Endothelial cell of umbilical vein (primary cell): ENCODE measurements at regions not wholly inside any gene's neighbourhood (a gene's known extent, or its start where the extent isn't known, plus 50 kb on each side); places are given as distances from the start of the nearest gene placed in this dataset.

Experiments
- BruUV-seq: library from RNA; stranded (reverse); fragments of 400-500 nt; replicated peaks from 2 replicates; lab custom pipeline; 2021; lab: Mats Ljungman, UMichigan
- CTCF ChIA-PET: fragments of 300-600, 350-600 bp; sonication (Branson Sonifier 250); formaldehyde crosslinking; loops from one replicate; lab custom pipeline; 2021; ENCODE audit warnings: antibody characterized with exemption, inconsistent platforms; lab: Charles Lee
- POLR2A ChIA-PET: fragments of 300-600, 350-600 bp; sonication (Branson Sonifier 250); formaldehyde crosslinking; loops from one replicate; lab custom pipeline; 2021; ENCODE audit warnings: antibody characterized with exemption, inconsistent platforms; lab: Charles Lee
- DNase-seq: peaks from one replicate; pipeline ENCODE4 v3.0.0-alpha.2; 2011; ENCODE audit warnings: low read depth, low spot score
- FAIRE-seq: peaks from 2 replicates; lab custom pipeline; 2011; peaks lifted over from hg19 to GRCh38; lab: Jason Lieb, UNC
- H2AFZ ChIP-seq: 2 replicates; pipeline ENCODE4 v1.6.0; 2012; ENCODE audit warnings: low read depth, low read length, control low read depth, inconsistent platforms
- H3K27ac ChIP-seq: 2 replicates; pipeline ENCODE4 v1.5.1; 2011; ENCODE audit warnings: low read depth, mild to moderate bottlenecking, control low read depth, low read length, moderate library complexity; ENCODE audit not compliant: insufficient read depth
- H3K27me3 ChIP-seq, 2 experiments: 2 replicates each; pipeline versions ENCODE4 v1.6.0 to v1.6.1; 2011; ENCODE audit warnings: low read length in 2 of 2, mixed read lengths in 1 of 2; ENCODE audit not compliant: control insufficient read depth in 2 of 2, insufficient read depth in 2 of 2
- H3K36me3 ChIP-seq, 2 experiments: 2 replicates in 1 of 2; 3 replicates in 1 of 2; pipeline ENCODE4 v1.5.1; 2011; ENCODE audit warnings: low read length in 2 of 2, mild to moderate bottlenecking in 1 of 2, moderate library complexity in 1 of 2; ENCODE audit not compliant: control insufficient read depth in 2 of 2, insufficient read depth in 2 of 2; ENCODE audit errors: extremely low read depth in 1 of 2
- H3K4me1 ChIP-seq: 3 replicates; pipeline ENCODE4 v1.5.1; 2011; ENCODE audit warnings: mild to moderate bottlenecking, low read length; ENCODE audit not compliant: control insufficient read depth, insufficient read depth; ENCODE audit errors: extremely low read depth
- H3K4me2 ChIP-seq: 2 replicates; pipeline ENCODE4 v1.6.1; 2011; ENCODE audit warnings: low read length, control low read depth, mixed read lengths; ENCODE audit not compliant: insufficient read depth
- H3K4me3 ChIP-seq, 3 experiments: fragments of 200-600 bp in 1 of 3; sonication (generic), shearing (Covaris generic) in 1 of 3; replicated peaks in 1 of 3; 2 replicates each; pipeline ENCODE4 v1.5.1; 2011 to 2016; ENCODE audit warnings: control low read depth in 3 of 3, low read length in 3 of 3, mild to moderate bottlenecking in 2 of 3, inconsistent platforms in 1 of 3, low read depth in 1 of 3, moderate library complexity in 1 of 3; ENCODE audit not compliant: insufficient read depth in 1 of 3
- H3K79me2 ChIP-seq: 2 replicates; pipeline ENCODE4 v1.6.0; 2012; ENCODE audit warnings: low read length, inconsistent platforms; ENCODE audit not compliant: control insufficient read depth, insufficient read depth
- H3K9ac ChIP-seq: replicated peaks from 2 replicates; pipeline ENCODE3; 2011; ENCODE audit warnings: low read length, control low read depth; ENCODE audit not compliant: insufficient read depth; ENCODE audit errors: extremely low read depth
- H3K9me1 ChIP-seq: replicated peaks from 3 replicates; pipeline ENCODE4 v1.6.0; 2011; ENCODE audit warnings: mild to moderate bottlenecking, low read length; ENCODE audit not compliant: control insufficient read depth, insufficient read depth; ENCODE audit errors: extremely low read depth
- H3K9me3 ChIP-seq: replicated peaks from 2 replicates; pipeline ENCODE4 v1.5.1; 2012; ENCODE audit warnings: low read length, inconsistent platforms; ENCODE audit not compliant: control insufficient read depth, insufficient read depth
- H4K20me1 ChIP-seq: replicated peaks from 2 replicates; pipeline ENCODE3; 2011; ENCODE audit warnings: mild to moderate bottlenecking, low read length; ENCODE audit not compliant: control insufficient read depth, insufficient read depth; ENCODE audit errors: extremely low read depth
- CTCF ChIP-seq, 2 donors: IDR thresholded peaks; 1 replicate in 1 of 2; 2 replicates in 1 of 2; pipeline ENCODE4 v1.5.1; 2011; ENCODE audit warnings: low read length in 2 of 2, mild to moderate bottlenecking in 2 of 2, moderate library complexity in 2 of 2, control low read depth in 1 of 2, inconsistent platforms in 1 of 2, low read depth in 1 of 2; ENCODE audit not compliant: insufficient read depth in 1 of 2; ENCODE audit errors: extremely low read depth in 1 of 2
- EZH2 ChIP-seq: IDR thresholded peaks from 2 replicates; pipeline ENCODE4 v1.6.1; 2012; ENCODE audit warnings: borderline replicate concordance, low read depth, mild to moderate bottlenecking, moderate library complexity, low read length, inconsistent platforms; ENCODE audit not compliant: severe bottlenecking
- FOS ChIP-seq: IDR thresholded peaks from 2 replicates; pipeline ENCODE4 v1.6.1; 2011; ENCODE audit warnings: mild to moderate bottlenecking, low read length, moderate library complexity, borderline replicate concordance; ENCODE audit not compliant: insufficient read depth
- JUN ChIP-seq: IDR thresholded peaks from 2 replicates; pipeline ENCODE4 v1.6.1; 2011; ENCODE audit warnings: borderline replicate concordance, low read depth; ENCODE audit not compliant: insufficient read length, insufficient read depth
- MAX ChIP-seq: IDR thresholded peaks from 2 replicates; pipeline ENCODE4 v1.6.1; 2011; ENCODE audit not compliant: insufficient read depth, insufficient read length
- MYC ChIP-seq: IDR thresholded peaks from one replicate; pipeline ENCODE4 v1.6.1; 2011; ENCODE audit warnings: mild to moderate bottlenecking, low read depth, low read length
- POLR2A ChIP-seq: IDR thresholded peaks from 2 replicates; pipeline ENCODE4 v1.6.1; 2012; ENCODE audit warnings: low read depth, mild to moderate bottlenecking, control low read depth, low read length
- POLR2AphosphoS5 ChIP-seq: IDR thresholded peaks from 2 replicates; pipeline ENCODE4 v1.6.1; 2012; ENCODE audit warnings: low read depth, mild to moderate bottlenecking, control low read depth, low read length, moderate library complexity; ENCODE audit not compliant: insufficient read depth
- dilution Hi-C: fragments of 300-500 bp; cut with MboI; formaldehyde crosslinking; loops from one replicate; pipeline ENCODE4 v1.15.0; 2019; ENCODE audit warnings: low sequenced_read_pairs; ENCODE audit not compliant: extremely low pct_ligation_motif_present
- intact Hi-C: fragments of 100-400 bp; cut with micrococcal nuclease; formaldehyde crosslinking; loops from one replicate; pipeline ENCODE4 v1.10.0; 2022

- dilution Hi-C loops (no loop called here), intact Hi-C loops (no loop called here)
- no TSS peak for BruUV-seq
- Histone ChIP-seq H3K4me2 (no peak overlapping the region), H3K4me1 (no peaks in the 10 kb centered on the region), H3K27me3 (no peaks in the 10 kb centered on the region), H3K9me3 (no peaks in the 10 kb centered on the region), H2AFZ (no peak overlapping the region), H3K9me1 (no peaks in the 10 kb centered on the region), H3K27ac (no peak overlapping the region), H3K9ac (no peak overlapping the region), H3K36me3 (no peaks in the 10 kb centered on the region), H4K20me1 (no peaks in the 10 kb centered on the region), H3K4me3 (no peak overlapping the region), H3K79me2 (no peaks in the 10 kb centered on the region)
- ChIA-PET POLR2A (no interaction called here), CTCF (no interaction called here)
- no peak for DNase-seq
- no peak for TF ChIP-seq CTCF (IDR thresholded peaks at IDR 0.05; ENCODE audit: extremely low read depth in 1 of 2, insufficient read depth in 1 of 2, low read depth in 1 of 2, low read length in 2 of 2)
- no peak for TF ChIP-seq MYC
- TF ChIP-seq JUN: no peak
- TF ChIP-seq FOS: no peak
- TF ChIP-seq POLR2A: no peak
- no peak for TF ChIP-seq EZH2
- no peak for TF ChIP-seq MAX
- TF ChIP-seq POLR2AphosphoS5: no peak
- FAIRE-seq: no peak
Measured at GRCh38 chr2:78132391-78133370, 610.5 kb upstream of the LRRTM4 start.
